Stimulated activated CD8-positive, alpha-beta memory T cell treated with anti-CD3 and anti-CD28 coated beads, Interleukin-4, amount 100 ng/mL, for 48 hours (primary cell): ENCODE measurements at regions not wholly inside any gene's neighbourhood (a gene's known extent, or its start where the extent isn't known, plus 50 kb on each side); places are given as distances from the start of the nearest gene placed in this dataset.
"Not testable (repeated sequence)": the region's sequence is repeated elsewhere in the genome, so short reads cannot be mapped to it uniquely, and the experiment has no call there.

Experiments used
- DNase-seq: peaks from one replicate; pipeline ENCODE4 v3.0.0-alpha.2; 2020

DNA sequence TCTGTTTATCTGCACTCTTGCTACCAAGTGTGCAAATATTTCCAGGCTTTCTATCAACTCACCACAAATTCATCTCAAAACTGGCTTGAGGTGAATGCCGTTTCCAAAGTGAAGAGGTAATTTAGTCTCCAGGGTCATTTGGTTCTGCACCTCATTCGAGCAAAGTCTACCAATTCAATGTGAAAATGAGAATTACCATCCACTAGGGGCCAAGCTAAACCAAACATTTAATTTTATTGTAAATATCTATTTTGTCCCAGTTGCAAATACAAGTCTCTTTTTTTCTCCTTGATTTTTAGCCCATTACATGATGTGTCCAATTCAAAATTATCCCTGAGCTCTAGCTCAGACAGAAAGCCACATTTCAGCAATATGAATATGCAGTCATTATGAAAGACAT lies 152.3 kb upstream of the PTBP2 start:
- no peak for DNase-seq

DNA sequence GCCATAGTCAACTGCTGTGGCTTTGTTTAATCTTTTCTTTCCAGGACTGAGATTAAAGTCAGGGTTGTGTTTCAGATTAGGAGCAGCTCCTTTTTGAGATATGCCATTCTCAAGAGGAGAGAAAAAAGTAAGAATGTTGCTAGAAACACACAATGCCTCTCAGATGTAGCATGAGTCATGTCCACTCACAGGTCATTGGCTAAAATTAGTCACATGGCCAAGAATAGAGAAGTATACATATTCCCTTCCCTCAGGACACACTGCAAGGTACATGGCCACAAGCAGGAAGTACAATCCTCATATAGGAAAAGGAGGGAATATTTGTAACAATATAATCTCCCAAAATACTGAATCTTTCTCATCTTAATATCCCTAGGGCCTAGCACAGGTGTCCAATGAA lies 141.9 kb upstream of the PTBP2 start:
- DNase-seq: no peak

DNA sequence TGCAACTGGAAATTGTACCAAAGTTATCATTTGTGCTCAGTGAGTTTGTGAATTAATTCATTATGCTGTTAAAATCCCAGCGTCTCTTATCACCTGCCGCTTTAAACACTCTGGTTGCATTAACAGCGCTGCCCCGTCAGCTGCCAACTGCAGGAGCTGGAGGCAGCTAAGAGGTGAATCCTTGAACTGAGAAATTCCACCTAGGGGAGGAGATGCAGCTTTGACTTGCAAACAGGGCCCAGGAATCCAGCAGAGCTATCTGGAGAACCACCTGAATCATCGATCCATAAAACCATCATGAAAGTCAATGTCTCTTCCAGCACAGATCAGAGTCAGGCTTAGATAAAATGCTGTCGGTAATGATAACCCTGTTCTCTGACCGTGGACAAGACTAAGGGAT lies 140.7 kb upstream of the PTBP2 start:
- no peak for DNase-seq

GRCh38 chr1:96581772-96582171 lies 139.8 kb upstream of the PTBP2 start:
- DNase-seq: no peak

DNA sequence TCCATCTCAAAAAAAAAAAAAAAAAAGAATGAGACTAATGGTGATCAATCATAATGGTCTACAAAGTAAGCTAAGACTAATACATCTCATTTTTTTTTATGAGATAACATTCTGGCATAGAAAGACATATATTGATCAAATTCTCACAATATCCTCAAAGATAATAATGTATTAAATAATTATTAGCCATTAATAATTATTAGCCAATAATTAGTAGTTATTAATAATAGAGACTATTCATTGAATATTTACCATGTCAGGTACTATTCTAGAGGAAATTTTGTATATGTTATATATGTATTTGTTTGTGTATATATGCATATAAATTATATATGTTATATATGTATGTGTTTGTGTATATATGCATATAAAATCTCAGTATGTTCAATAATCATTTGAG lies 137.7 kb upstream of the PTBP2 start:
- no peak for DNase-seq

GRCh38 chr1:96587222-96587621 lies 134.4 kb upstream of the PTBP2 start:
- no peak for DNase-seq

DNA sequence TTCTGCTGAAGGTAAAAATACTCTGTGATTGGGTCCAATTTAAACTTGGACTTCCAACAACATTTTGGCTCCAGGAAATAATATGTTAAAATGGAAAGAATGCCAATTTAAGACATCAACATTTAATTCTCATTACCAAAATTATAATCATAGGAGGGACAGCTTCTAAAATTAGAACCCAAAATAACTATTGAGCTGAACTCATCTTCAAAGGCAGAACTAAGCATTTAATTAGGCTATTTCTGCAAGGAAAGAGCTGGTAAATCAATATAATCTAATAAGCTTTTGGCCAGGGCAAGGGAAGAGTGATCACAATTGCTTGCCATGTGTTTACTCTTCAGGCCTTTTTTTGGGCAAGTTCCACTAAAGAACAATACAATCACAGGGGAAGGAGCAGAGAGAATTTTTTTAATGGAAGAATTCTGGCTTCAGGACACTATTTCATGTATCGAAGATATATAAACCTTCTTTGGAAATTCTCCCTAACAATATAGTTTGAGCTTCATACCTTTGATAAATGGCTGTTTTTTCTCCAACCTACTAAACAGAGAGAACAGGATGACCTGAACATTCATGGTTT lies 133.1 kb upstream of the PTBP2 start:
- DNase-seq: no peak

DNA sequence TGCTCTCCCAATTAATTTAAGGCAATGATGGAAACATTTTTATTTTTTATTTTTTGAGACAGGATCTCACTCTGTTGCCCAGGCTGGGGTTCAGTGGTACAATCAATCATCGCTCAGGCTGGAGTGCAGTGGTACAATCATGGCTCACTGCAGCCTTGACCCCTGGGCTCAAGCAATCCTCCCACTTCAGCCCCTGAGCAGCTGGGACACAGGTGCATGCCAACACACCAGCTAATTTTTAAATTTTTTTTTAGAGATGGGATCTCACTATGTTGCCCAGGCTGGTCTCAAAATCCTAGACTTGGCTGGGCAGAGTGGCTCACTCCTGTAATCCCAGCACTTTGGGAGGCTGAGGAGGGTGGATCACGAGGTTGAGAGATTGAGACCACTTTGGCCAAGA lies 126.1 kb upstream of the PTBP2 start:
- not testable (repeated sequence) for DNase-seq

DNA sequence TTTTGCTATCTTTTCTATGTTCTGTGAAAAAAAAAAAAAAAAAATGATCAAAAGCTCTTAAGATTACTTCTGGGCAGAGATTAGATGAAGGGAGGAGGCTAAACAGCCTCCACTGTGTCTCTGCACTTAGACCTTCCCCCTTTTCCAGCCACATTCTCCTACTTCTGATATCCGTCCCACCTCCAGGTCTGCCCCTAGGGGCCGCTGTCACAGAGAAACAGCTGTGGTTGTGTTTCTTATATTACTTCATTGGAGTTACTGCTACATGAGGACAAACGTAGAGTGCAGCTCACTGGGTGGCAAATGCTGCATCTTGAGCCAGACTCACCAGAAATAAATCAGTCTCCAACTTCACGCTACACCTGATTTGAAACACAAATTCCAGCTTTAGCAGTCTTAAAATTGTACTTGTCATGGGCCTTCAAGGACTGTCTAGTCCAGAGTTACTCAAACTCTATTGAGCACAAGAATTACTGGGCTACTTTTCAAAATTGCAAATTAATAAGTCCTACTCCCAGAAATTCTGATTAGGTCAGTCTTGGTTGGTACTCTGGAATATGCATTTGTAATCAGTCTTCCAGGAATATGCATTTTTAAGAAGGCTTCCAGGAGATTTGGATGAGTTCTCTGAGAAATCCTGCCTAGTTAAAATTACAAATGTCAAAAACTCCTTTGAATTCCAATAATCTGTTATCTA lies 125.2 kb upstream of the PTBP2 start:
- peak; percentile 37 for DNase-seq

- no peak for DNase-seq
These were observed 124.4 kb upstream of the PTBP2 start for GRCh38 chr1:96597218-96597617.

GRCh38 chr1:96598416-96599168 lies 123.0 kb upstream of the PTBP2 start:
- no peak for DNase-seq

DNA sequence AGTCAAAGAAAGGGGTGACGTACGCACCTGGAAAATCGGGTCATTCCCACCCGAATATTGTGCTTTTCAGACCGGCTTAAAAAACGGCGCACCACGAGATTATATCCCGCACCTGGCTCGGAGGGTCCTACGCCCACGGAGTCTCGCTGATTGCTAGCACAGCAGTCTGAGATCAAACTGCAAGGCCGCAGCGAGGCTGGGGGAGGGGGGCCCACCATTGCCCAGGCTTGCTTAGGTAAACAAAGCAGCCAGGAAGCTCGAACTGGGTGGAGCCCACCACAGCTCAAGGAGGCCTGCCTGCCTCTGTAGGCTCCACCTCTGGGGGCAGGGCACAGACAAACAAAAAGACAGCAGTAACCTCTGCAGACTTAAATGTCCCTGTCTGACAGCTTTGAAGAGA lies 117.0 kb upstream of the PTBP2 start:
- DNase-seq: not testable (repeated sequence)

DNA sequence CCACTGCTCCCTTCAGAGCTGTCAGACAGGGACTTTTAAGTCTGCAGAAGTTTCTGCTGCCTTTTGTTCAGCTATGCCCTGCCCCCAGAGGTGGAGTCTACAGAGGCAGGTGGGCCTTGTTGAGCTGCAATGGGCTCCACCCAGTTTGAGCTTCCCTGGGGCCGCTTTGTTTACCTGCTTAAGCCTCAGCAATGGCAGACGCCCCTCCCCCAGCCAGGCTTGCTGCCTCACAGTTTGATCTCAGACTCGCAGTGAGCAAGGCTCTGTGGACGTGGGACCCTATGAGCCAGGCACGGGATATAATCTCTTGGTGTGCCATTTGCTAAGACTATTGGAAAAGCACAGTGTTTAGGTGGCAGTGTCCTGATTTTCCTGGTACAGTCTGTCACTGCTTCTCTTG lies 104.2 kb upstream of the PTBP2 start:
- not testable (repeated sequence) for DNase-seq

- DNase-seq: no peak
These were observed 89.4 kb upstream of the PTBP2 start for GRCh38 chr1:96632045-96632664.

DNA sequence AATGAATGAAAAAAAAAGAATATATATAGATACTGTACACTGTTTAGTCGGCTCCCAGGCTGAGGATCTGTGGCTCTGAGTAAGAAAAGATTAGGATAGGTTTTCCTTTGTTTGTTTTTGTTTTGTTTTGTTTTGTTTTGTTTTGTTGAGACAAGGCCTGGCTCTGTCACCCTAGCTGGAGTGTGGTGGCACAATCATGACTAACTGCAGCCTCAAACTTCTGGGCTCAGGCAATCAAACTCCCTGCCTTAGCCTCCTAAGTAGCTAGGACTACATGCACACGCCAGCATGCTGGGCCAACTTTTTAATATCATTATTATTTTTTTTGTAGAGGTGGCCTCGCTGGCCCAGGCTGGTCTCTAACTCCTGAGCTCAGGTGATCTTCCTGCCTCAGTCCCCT lies 87.9 kb upstream of the PTBP2 start:
- DNase-seq: no peak

- no peak for DNase-seq
These were observed 86.7 kb upstream of the PTBP2 start for GRCh38 chr1:96634883-96635282.

- DNase-seq: no peak
These were observed 80.3 kb upstream of the PTBP2 start for GRCh38 chr1:96641282-96641681.

- DNase-seq: no peak
These were observed 78.1 kb upstream of the PTBP2 start for GRCh38 chr1:96643519-96643918.

- DNase-seq: no peak
These were observed 72.3 kb upstream of the PTBP2 start for GRCh38 chr1:96649301-96649700.

GRCh38 chr1:96651517-96651916 lies 70.1 kb upstream of the PTBP2 start:
- DNase-seq: no peak

DNA sequence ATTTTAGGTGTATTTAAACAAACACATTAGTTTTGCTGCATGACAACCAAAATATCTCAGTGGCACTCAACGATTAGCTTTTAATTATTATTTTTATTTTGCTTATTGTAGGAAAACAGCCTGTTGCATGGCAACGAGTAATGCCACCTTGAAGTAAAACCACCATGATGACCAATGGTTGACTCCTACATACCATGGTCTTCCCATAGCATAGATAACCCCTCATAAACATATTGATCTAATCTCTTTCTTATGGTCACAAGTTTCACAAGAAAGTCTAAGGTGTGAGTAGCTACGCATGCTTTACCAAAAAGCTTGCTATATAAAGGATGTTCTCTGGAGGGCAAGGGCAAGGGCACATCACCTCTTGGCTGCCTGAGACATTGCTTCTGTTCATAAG lies 61.5 kb upstream of the PTBP2 start:
- DNase-seq: no peak

DNA sequence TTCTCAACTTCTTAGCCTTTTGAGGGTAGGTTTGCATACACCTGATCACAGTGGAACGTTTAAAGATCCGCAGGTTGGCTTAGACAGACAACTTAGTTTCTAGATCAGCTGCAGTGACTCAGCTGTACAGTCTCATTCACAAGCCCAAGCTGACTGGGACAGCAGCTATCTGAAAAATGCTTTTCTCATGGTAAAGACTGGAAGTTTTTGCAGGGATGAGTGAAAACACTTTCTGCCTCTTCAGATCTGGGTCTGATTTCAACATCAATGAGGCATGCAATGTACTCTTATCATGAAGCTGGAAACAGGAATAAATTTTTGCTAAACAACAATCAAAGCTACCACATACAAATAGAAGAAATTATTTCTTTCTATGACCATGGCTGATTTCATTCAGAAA lies 61.1 kb upstream of the PTBP2 start:
- no peak for DNase-seq
